Right lobe of liver (tissue), 6 donors: ENCODE measurements at regions not wholly inside any gene's neighbourhood (a gene's known extent, or its start where the extent isn't known, plus 50 kb on each side); places are given as distances from the start of the nearest gene placed in this dataset.
"Not testable (repeated sequence)": the region's sequence is repeated elsewhere in the genome, so short reads cannot be mapped to it uniquely, and the experiment has no call there.

Experiments
- ATAC-seq, 4 donors: fragments of 200-7000 bp; cut with Tn5 transposase; one replicate each; pipeline ENCODE4 v1.9.1; 2020; ENCODE audit warnings: mild to moderate bottlenecking in 4 of 4, moderate library complexity in 4 of 4
- DNase-seq, 3 donors: peaks; one replicate each; pipeline ENCODE4 v3.0.0-alpha.2; 2020
- H3K27ac ChIP-seq, 3 donors: fragments of 200-600 bp; one replicate each; pipeline ENCODE4 v1.8.0; 2022
- H3K27me3 ChIP-seq, 2 donors: fragments of 200-600 bp; one replicate each; pipeline ENCODE4 v1.8.0; 2022
- H3K36me3 ChIP-seq, 4 donors: fragments of 200-600 bp; sonication (generic) in 1 of 4; one replicate each; pipeline versions ENCODE4 v1.5.1 to v1.8.0; 2017 to 2022; ENCODE audit warnings: control low read depth in 1 of 4
- H3K4me1 ChIP-seq, 4 donors: fragments of 200-600 bp; sonication (generic) in 1 of 4; one replicate each; pipeline versions ENCODE4 v1.5.1 to v1.8.0; 2017 to 2022; ENCODE audit warnings: control low read depth in 1 of 4
- H3K4me3 ChIP-seq, 3 donors: fragments of 200-600 bp; one replicate each; pipeline ENCODE4 v1.8.0; 2022
- H3K9me3 ChIP-seq, 4 donors: fragments of 200-600 bp; sonication (generic) in 1 of 4; one replicate each; pipeline versions ENCODE4 v1.5.1 to v1.8.0; 2017 to 2022; ENCODE audit warnings: control low read depth in 1 of 4
- CTCF ChIP-seq, 4 donors: fragments of 200-600 bp in 3 of 4; fragments of 450-650 bp in 1 of 4; IDR thresholded peaks; one replicate each; pipeline versions ENCODE4 v1.5.1 to v1.8.0; 2016 to 2022; ENCODE audit warnings: antibody characterized with exemption in 4 of 4, mild to moderate bottlenecking in 2 of 4
- POLR2A ChIP-seq: fragments of 450-650 bp; IDR thresholded peaks from one replicate; pipeline ENCODE4 v1.6.1; 2017; ENCODE audit warnings: antibody characterized with exemption, mild to moderate bottlenecking
- WGBS: methylation state at CpG from one replicate; pipeline ENCODE4 v1.1.6; 2018; ENCODE audit warnings: low coverage, low lambda C conversion rate; ENCODE audit not compliant: insufficient coverage; ENCODE audit errors: missing lambda C conversion rate; 5-methylcytosine and 5-hydroxymethylcytosine counted together
- intact Hi-C, 2 donors: fragments of 100-400 bp; cut with DNase I; formaldehyde crosslinking; loops; one replicate each; pipeline versions ENCODE4 v1.11.2 to v1.14.1; 2022
- donor health status: DM: no; HTN: yes; CAD: no.
- donor health status: DM: no; HTN: no; CAD: no.
- donor health status: DM: no; HTN: no; CAD: no.
- donor health status: DM: no; HTN: yes; CAD: no.
- donor health status: DM: no; HTN: yes; CAD: no.

GRCh38 chr5:67748165-67748690 is 467.3 kb upstream of the PIK3R1 start:
- Histone ChIP-seq H3K36me3 (no peaks in the 10 kb centered on the region), H3K4me1 (no peaks in the 10 kb centered on the region), H3K27me3 (no peaks in the 10 kb centered on the region), H3K27ac (no peak overlapping the region), H3K4me3 (no peak overlapping the region), H3K9me3 (no peaks in the 10 kb centered on the region)
- no peak for TF ChIP-seq POLR2A
- TF ChIP-seq CTCF (IDR thresholded peaks at IDR 0.05) = no peak
- WGBS = 56% methylated on average over 1 of the region's 1 CpG
- DNase-seq = no peak
- intact Hi-C loops = no loop called here
- ATAC-seq = no peak

- Histone ChIP-seq H3K36me3 (no peaks in the 10 kb centered on the region), H3K4me1 (no peaks in the 10 kb centered on the region), H3K27me3 (no peaks in the 10 kb centered on the region), H3K9me3 (no peaks in the 10 kb centered on the region), H3K27ac (no peak overlapping the region), H3K4me3 (no peak overlapping the region)
- ATAC-seq (no peak), DNase-seq (no peak)
- TF ChIP-seq CTCF (IDR thresholded peaks at IDR 0.05) = no peak
- TF ChIP-seq POLR2A = no peak
- intact Hi-C loops = no loop called here
- WGBS = 92% methylated on average over 1 of the region's 1 CpG
These were observed 468.5 kb upstream of the PIK3R1 start for GRCh38 chr5:67747096-67747495.

- DNase-seq, H3K27me3 ChIP-seq, H3K36me3 ChIP-seq, H3K4me1 ChIP-seq, H3K9me3 ChIP-seq, H3K27ac ChIP-seq, H3K4me3 ChIP-seq, ATAC-seq, intact Hi-C loops: not testable (repeated sequence)
- 93% methylated on average over 9 of the region's 9 CpGs for WGBS
These were observed 468.9 kb upstream of the PIK3R1 start for GRCh38 chr5:67746608-67747007.

- Histone ChIP-seq H3K4me1 (no peaks in the 10 kb centered on the region), H3K9me3 (no peaks in the 10 kb centered on the region), H3K27ac (no peak overlapping the region), H3K36me3 (no peaks in the 10 kb centered on the region), H3K4me3 (no peak overlapping the region), H3K27me3 (no peaks in the 10 kb centered on the region)
- intact Hi-C loops = no loop called here
- DNase-seq = no peak
- ATAC-seq = no peak
- 38% methylated on average over 2 of the region's 2 CpGs for WGBS
- TF ChIP-seq CTCF (IDR thresholded peaks at IDR 0.05) = no peak
- TF ChIP-seq POLR2A = no peak
These were observed 469.5 kb upstream of the PIK3R1 start for GRCh38 chr5:67746103-67746502.

GRCh38 chr5:67732921-67733320 is 482.6 kb upstream of the PIK3R1 start:
- Histone ChIP-seq H3K4me1 (no peaks in the 10 kb centered on the region), H3K4me3 (no peak overlapping the region), H3K27me3 (no peaks in the 10 kb centered on the region), H3K36me3 (no peaks in the 10 kb centered on the region), H3K9me3 (no peaks in the 10 kb centered on the region), H3K27ac (no peak overlapping the region)
- no peak for DNase-seq
- no peak for ATAC-seq
- intact Hi-C loops = no loop called here
- 96% methylated on average over 2 of the region's 2 CpGs for WGBS
- TF ChIP-seq POLR2A (no peak), CTCF (IDR thresholded peaks at IDR 0.05) (no peak)
